ENCODE measurements at regions not wholly inside any gene's neighbourhood (a gene's known extent, or its start where the extent isn't known, plus 50 kb on each side); places are given as distances from the start of the nearest gene placed in this dataset.

GRCh38 chr6:138550346-138550767 is 51.1 kb upstream of the NHSL1 start:
- no peak for DNase-seq (ENCODE audit: low read depth)

GRCh38 chr6:138554146-138554545 is 54.9 kb upstream of the NHSL1 start:
- DNase-seq (ENCODE audit: low read depth), result no peak

GRCh38 chr6:138555421-138555988 is 56.2 kb upstream of the NHSL1 start:
- no peak for DNase-seq (ENCODE audit: low read depth)

- no peak for DNase-seq (ENCODE audit: low read depth)
These were observed 57.9 kb upstream of the NHSL1 start for GRCh38 chr6:138557147-138557546.

GRCh38 chr6:138559143-138559542 is 59.8 kb upstream of the NHSL1 start:
- DNase-seq (ENCODE audit: low read depth), result no peak

- DNase-seq (ENCODE audit: low read depth), result no peak
These were observed 61.0 kb upstream of the NHSL1 start for GRCh38 chr6:138560130-138560860.

GRCh38 chr6:138562691-138563090 is 63.4 kb upstream of the NHSL1 start:
- no peak for DNase-seq (ENCODE audit: low read depth)

GRCh38 chr6:138563231-138563630 is 63.9 kb upstream of the NHSL1 start:
- DNase-seq (ENCODE audit: low read depth), result no peak

GRCh38 chr6:138563650-138564049 is 64.4 kb upstream of the NHSL1 start:
- no peak for DNase-seq (ENCODE audit: low read depth)

- no peak for DNase-seq (ENCODE audit: low read depth)
These were observed 65.0 kb upstream of the NHSL1 start for GRCh38 chr6:138564170-138564721.

- DNase-seq (ENCODE audit: low read depth), result no peak
These were observed 67.8 kb upstream of the NHSL1 start for GRCh38 chr6:138567052-138567451.

- no peak for DNase-seq (ENCODE audit: low read depth)
These were observed 69.7 kb upstream of the NHSL1 start for GRCh38 chr6:138568997-138569396.

- no peak for DNase-seq (ENCODE audit: low read depth)
These were observed 70.3 kb upstream of the NHSL1 start for GRCh38 chr6:138569554-138569953.

GRCh38 chr6:138569970-138570724 is 70.9 kb upstream of the NHSL1 start:
- no peak for DNase-seq (ENCODE audit: low read depth)

- DNase-seq (ENCODE audit: low read depth), result no peak
These were observed 71.4 kb upstream of the NHSL1 start for GRCh38 chr6:138570725-138571029.

GRCh38 chr6:138571181-138571580 is 71.9 kb upstream of the NHSL1 start:
- DNase-seq (ENCODE audit: low read depth), result no peak

GRCh38 chr6:138571585-138572166 is 72.4 kb upstream of the NHSL1 start:
- DNase-seq (ENCODE audit: low read depth), result no peak

GRCh38 chr6:138572167-138572875 is 73.0 kb upstream of the NHSL1 start:
- no peak for DNase-seq (ENCODE audit: low read depth)

- no peak for DNase-seq (ENCODE audit: low read depth)
These were observed 73.6 kb upstream of the NHSL1 start for GRCh38 chr6:138572885-138573284.

- no peak for DNase-seq (ENCODE audit: low read depth)
These were observed 76.0 kb upstream of the NHSL1 start for GRCh38 chr6:138575257-138575656.

- DNase-seq (ENCODE audit: low read depth), result no peak
These were observed 77.0 kb upstream of the NHSL1 start for GRCh38 chr6:138576313-138576712.
